ENCODE measurements at regions not wholly inside any gene's neighbourhood (a gene's known extent, or its start where the extent isn't known, plus 50 kb on each side); places are given as distances from the start of the nearest gene placed in this dataset.

- intact Hi-C loops (cut with micrococcal nuclease): no loop called here
- H3K9ac ChIP-seq (ENCODE audit: low read length): no peak overlapping the region
- H3K9me2 ChIP-seq (replicated peaks; ENCODE audit: low read length): no peaks in the 10 kb centered on the region
- POLR2A ChIA-PET (ENCODE audit: unreplicated experiment): no interaction called here
- peaks cover 7% of the 10 kb centered on the region; the same call in 1 of the 2 replicates for H3K27me3 ChIP-seq (ENCODE audit: low read length)
- no peak overlapping the region for H3K27ac ChIP-seq (ENCODE audit: low read length)
- ATAC-seq (no peak), DNase-seq (no peak)
- TF ChIP-seq EZH2 (IDR thresholded peaks at IDR 0.05; ENCODE audit: low read length, unreplicated experiment): no peak
- TF ChIP-seq EZH2phosphoT487 (IDR thresholded peaks at IDR 0.05; ENCODE audit: borderline replicate concordance, low read length): no peak
- TF ChIP-seq, protein P1, sequence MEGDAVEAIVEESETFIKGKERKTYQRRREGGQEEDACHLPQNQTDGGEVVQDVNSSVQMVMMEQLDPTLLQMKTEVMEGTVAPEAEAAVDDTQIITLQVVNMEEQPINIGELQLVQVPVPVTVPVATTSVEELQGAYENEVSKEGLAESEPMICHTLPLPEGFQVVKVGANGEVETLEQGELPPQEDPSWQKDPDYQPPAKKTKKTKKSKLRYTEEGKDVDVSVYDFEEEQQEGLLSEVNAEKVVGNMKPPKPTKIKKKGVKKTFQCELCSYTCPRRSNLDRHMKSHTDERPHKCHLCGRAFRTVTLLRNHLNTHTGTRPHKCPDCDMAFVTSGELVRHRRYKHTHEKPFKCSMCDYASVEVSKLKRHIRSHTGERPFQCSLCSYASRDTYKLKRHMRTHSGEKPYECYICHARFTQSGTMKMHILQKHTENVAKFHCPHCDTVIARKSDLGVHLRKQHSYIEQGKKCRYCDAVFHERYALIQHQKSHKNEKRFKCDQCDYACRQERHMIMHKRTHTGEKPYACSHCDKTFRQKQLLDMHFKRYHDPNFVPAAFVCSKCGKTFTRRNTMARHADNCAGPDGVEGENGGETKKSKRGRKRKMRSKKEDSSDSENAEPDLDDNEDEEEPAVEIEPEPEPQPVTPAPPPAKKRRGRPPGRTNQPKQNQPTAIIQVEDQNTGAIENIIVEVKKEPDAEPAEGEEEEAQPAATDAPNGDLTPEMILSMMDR (conservative IDR thresholded peaks at IDR 0.05; ENCODE audit: low read depth, low read length): no peak
- no peaks in the 10 kb centered on the region for H3F3A ChIP-seq (ENCODE audit: low read length, unreplicated experiment)
- H3K9me3 ChIP-seq (ENCODE audit: low read length): no peaks in the 10 kb centered on the region
- BruUV-seq (replicated peaks): no TSS peak
- H3K4me3 ChIP-seq (ENCODE audit: low read length): no peak overlapping the region
- H3K79me2 ChIP-seq (ENCODE audit: low read length): no peaks in the 10 kb centered on the region
- CTCF ChIA-PET: interaction anchor here (0.7 kb wide), 1 partner anchor 78 kb away, joined by 3 read pairs; no protein-coding TSS in a partner anchor
- no peaks in the 10 kb centered on the region for H3K36me3 ChIP-seq (ENCODE audit: low read depth, low read length)
- H3K4me2 ChIP-seq (ENCODE audit: low read length): no peak overlapping the region
- H3K4me1 ChIP-seq (ENCODE audit: insufficient read depth, low read length): no peaks in the 10 kb centered on the region
- H2AFZ ChIP-seq (ENCODE audit: low read length): no peak overlapping the region
- H4K20me1 ChIP-seq (ENCODE audit: low read length): no peaks in the 10 kb centered on the region
Observed at GRCh38 chr9:100679834-100680233, 102.0 kb downstream of the CAVIN4 start.

GRCh38 chr9:100686420-100686819, 108.5 kb downstream of the CAVIN4 start:
- no peaks in the 10 kb centered on the region for H3K79me2 ChIP-seq (ENCODE audit: low read length)
- ATAC-seq (no peak), DNase-seq (no peak)
- TF ChIP-seq EZH2phosphoT487 (IDR thresholded peaks at IDR 0.05; ENCODE audit: borderline replicate concordance, low read length) (no peak), EZH2 (IDR thresholded peaks at IDR 0.05; ENCODE audit: low read length, unreplicated experiment) (no peak)
- TF ChIP-seq, protein P1 (conservative IDR thresholded peaks at IDR 0.05; ENCODE audit: low read depth, low read length): no peak
- peaks cover 16% of the 10 kb centered on the region; the same call in 1 of the 2 replicates for H3K27me3 ChIP-seq (ENCODE audit: low read length)
- H4K20me1 ChIP-seq (ENCODE audit: low read length): no peaks in the 10 kb centered on the region
- H3K27ac ChIP-seq (ENCODE audit: low read length): no peak overlapping the region
- no TSS peak for BruUV-seq (replicated peaks)
- no peaks in the 10 kb centered on the region for H3K9me2 ChIP-seq (replicated peaks; ENCODE audit: low read length)
- H3K9ac ChIP-seq (ENCODE audit: low read length): no peak overlapping the region
- no peaks in the 10 kb centered on the region for H3K36me3 ChIP-seq (ENCODE audit: low read depth, low read length)
- no peaks in the 10 kb centered on the region for H3K9me3 ChIP-seq (ENCODE audit: low read length)
- H3F3A ChIP-seq (ENCODE audit: low read length, unreplicated experiment): no peaks in the 10 kb centered on the region
- H3K4me1 ChIP-seq (ENCODE audit: insufficient read depth, low read length): no peaks in the 10 kb centered on the region
- ChIA-PET POLR2A (ENCODE audit: unreplicated experiment) (no interaction called here), CTCF (no interaction called here)
- H3K4me2 ChIP-seq (ENCODE audit: low read length): no peak overlapping the region
- no peak overlapping the region for H2AFZ ChIP-seq (ENCODE audit: low read length)
- no peak overlapping the region for H3K4me3 ChIP-seq (ENCODE audit: low read length)
- intact Hi-C loops (cut with micrococcal nuclease): no loop called here

GRCh38 chr9:100689635-100690034, 111.8 kb downstream of the CAVIN4 start:
- peaks cover 11% of the 10 kb centered on the region; the same call in 1 of the 2 replicates for H3K27me3 ChIP-seq (ENCODE audit: low read length)
- no peaks in the 10 kb centered on the region for H3F3A ChIP-seq (ENCODE audit: low read length, unreplicated experiment)
- H3K79me2 ChIP-seq (ENCODE audit: low read length): no peaks in the 10 kb centered on the region
- POLR2A ChIA-PET (ENCODE audit: unreplicated experiment): no interaction called here
- ATAC-seq (no peak), DNase-seq (no peak)
- no peak overlapping the region for H3K27ac ChIP-seq (ENCODE audit: low read length)
- no peaks in the 10 kb centered on the region for H3K9me3 ChIP-seq (ENCODE audit: low read length)
- H3K4me3 ChIP-seq (ENCODE audit: low read length): no peak overlapping the region
- no peaks in the 10 kb centered on the region for H3K4me1 ChIP-seq (ENCODE audit: insufficient read depth, low read length)
- BruUV-seq (replicated peaks): no TSS peak
- TF ChIP-seq, protein P1 (conservative IDR thresholded peaks at IDR 0.05; ENCODE audit: low read depth, low read length): no peak
- TF ChIP-seq EZH2 (IDR thresholded peaks at IDR 0.05; ENCODE audit: low read length, unreplicated experiment) (no peak), EZH2phosphoT487 (IDR thresholded peaks at IDR 0.05; ENCODE audit: borderline replicate concordance, low read length) (no peak)
- H3K4me2 ChIP-seq (ENCODE audit: low read length): no peak overlapping the region
- no peak overlapping the region for H2AFZ ChIP-seq (ENCODE audit: low read length)
- H3K36me3 ChIP-seq (ENCODE audit: low read depth, low read length): no peaks in the 10 kb centered on the region
- CTCF ChIA-PET: no interaction called here
- no peak overlapping the region for H3K9ac ChIP-seq (ENCODE audit: low read length)
- intact Hi-C loops (cut with micrococcal nuclease): no loop called here
- no peaks in the 10 kb centered on the region for H3K9me2 ChIP-seq (replicated peaks; ENCODE audit: low read length)
- H4K20me1 ChIP-seq (ENCODE audit: low read length): no peaks in the 10 kb centered on the region

All from PC-3 (cell line).